A549 (cell line): ENCODE measurements at regions not wholly inside any gene's neighbourhood (a gene's known extent, or its start where the extent isn't known, plus 50 kb on each side); places are given as distances from the start of the nearest gene placed in this dataset.

ENCODE experiments used
- KDM5A ChIP-seq: fragments of 200-600 bp; sonication (generic); IDR thresholded peaks from 2 replicates; pipeline ENCODE4 v1.6.1; 2016; ENCODE audit warnings: antibody characterized with exemption, mild to moderate bottlenecking
- RFX5 ChIP-seq: fragments of 450-650 bp; IDR thresholded peaks from 2 replicates; pipeline ENCODE4 v1.7.1; 2014; ENCODE audit warnings: antibody characterized with exemption, mild to moderate bottlenecking, moderate library complexity
- TF ChIP-seq, protein P1 (sequence below): fragments of >200 bp; sonication (Bioruptor Twin); formaldehyde crosslinking; IDR thresholded peaks from 3 replicates; pipeline ENCODE4 v1.5.1; 2016

DNA sequence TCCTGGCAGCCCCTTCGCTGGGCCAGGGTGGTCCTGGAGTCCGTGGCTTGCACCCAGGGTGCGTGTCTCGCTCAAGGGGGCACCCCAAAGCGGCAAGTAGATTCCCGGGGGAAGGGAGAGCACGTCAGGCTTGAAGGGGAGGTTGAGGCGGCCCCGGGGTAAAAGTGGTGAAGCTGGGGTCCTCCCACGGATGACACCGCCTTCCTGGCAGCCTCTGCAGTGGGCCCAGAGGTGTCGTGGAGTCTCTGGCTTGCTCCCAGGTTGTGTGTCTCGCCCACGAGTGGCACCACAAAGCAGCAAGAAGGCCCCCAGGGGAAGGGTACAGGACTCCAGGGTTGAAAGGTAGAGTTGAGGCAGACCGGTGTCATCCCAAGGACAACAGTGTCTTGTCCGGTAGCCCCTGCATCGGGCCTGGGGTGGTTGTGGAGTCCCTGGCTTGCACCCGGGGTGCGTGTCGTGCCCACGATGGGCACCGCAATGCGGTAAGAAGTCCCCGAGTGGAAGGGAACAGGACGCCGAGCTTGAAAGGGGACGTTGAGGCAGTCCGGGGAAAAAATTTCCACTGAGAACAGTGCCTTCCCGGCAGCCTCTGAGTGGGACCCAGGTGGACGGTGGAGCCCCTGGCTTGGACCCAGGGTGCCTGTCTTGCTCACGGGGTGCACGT is 158.0 kb upstream of the ALG10B start:
- no peak for TF ChIP-seq RFX5
- TF ChIP-seq KDM5A = no peak
- TF ChIP-seq, protein P1, sequence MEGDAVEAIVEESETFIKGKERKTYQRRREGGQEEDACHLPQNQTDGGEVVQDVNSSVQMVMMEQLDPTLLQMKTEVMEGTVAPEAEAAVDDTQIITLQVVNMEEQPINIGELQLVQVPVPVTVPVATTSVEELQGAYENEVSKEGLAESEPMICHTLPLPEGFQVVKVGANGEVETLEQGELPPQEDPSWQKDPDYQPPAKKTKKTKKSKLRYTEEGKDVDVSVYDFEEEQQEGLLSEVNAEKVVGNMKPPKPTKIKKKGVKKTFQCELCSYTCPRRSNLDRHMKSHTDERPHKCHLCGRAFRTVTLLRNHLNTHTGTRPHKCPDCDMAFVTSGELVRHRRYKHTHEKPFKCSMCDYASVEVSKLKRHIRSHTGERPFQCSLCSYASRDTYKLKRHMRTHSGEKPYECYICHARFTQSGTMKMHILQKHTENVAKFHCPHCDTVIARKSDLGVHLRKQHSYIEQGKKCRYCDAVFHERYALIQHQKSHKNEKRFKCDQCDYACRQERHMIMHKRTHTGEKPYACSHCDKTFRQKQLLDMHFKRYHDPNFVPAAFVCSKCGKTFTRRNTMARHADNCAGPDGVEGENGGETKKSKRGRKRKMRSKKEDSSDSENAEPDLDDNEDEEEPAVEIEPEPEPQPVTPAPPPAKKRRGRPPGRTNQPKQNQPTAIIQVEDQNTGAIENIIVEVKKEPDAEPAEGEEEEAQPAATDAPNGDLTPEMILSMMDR = no peak
